Stimulated activated CD4-positive, alpha-beta T cell treated with anti-CD3 and anti-CD28 coated beads, Interleukin-15, amount 100 ng/mL, for 1 hour (primary cell): ENCODE measurements at regions not wholly inside any gene's neighbourhood (a gene's known extent, or its start where the extent isn't known, plus 50 kb on each side); places are given as distances from the start of the nearest gene placed in this dataset.

Experiments used
- DNase-seq, 2 donors: peaks; one replicate each; pipeline ENCODE4 v3.0.0-alpha.2; 2020; ENCODE audit warnings: low read depth in 1 of 2, low spot score in 1 of 2

DNA sequence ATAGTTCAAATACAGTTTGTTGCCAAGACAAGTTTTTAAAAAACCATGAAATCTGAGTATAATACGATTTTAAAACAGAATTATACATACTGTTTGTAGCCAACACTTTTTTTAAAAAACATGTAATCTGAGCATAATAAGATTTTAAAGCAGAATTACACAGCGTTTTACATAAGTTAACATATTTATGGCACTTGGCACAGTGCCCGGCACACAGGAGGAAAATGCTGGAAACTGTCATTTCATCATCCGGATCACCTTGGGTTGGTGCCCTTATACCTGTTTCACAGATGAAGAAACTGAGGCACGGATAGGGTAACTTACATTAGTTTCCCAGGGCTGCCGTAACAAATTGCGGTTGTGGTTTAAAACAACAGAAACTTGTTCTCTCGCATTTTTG lies 193.0 kb downstream of the BMP7 start:
- no peak for DNase-seq

GRCh38 chr20:57074386-57074785 lies 192.1 kb downstream of the BMP7 start:
- no peak for DNase-seq

DNA sequence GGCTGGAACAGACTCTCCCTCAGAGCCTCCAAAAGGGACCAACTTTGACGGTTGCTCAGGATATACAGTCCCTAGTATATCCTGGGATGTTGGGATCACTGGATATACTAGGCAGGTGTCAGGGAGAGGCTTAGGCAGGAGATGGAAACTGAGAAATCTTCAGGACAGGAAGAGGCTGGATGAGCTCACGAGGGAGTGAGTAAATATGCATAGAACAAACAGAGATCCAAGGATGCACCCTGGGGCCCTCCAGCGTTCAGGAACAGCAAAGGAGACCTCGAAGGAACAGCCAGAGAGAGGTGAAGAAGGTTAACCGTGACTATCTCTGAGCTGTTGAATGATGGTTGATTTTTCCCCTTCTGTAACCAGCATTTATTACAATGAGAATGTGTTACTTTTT lies 191.3 kb downstream of the BMP7 start:
- no peak for DNase-seq

DNA sequence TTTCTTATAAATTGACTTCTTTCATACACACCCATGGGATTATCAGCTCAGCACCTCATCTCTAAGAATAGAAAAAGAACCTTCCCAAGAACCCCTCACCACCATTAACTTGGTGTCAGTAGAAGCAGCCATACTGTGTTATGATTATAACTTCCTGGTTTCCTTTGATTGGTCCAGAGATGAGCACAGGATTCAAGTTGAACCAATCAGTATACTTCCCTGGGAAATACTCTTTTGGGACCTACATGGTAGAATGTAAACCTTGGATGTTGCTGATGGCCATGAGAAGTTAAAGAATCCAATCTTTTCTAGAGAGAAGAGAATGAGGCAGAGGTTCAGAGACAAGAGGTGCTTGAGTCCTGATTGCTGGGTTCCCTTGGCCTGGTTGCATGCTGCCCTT lies 190.8 kb downstream of the BMP7 start:
- no peak for DNase-seq

DNA sequence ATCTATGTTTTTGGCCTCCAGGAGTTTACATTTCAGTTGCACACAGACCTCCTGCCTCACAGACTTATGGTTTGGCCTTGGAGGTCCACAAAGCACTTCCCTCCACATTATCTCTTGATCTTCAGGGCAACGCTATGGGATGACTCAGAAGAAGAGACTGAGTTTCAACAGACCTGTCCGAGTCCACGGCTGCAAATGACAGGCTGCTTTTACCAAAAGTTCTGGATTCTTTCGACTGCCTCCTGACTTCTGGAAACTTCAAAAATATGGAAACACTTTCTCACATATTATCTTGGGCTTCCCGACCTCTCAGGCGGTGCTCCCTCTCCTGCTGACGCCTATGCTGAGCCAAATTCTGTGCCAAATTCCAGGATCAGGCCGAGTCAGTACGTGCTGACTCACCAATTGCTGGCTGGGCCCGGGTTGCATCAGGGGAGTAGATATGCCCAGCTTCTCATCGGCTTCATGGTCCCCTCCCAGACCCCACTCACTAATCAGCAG lies 190.2 kb downstream of the BMP7 start:
- DNase-seq: no peak

DNA sequence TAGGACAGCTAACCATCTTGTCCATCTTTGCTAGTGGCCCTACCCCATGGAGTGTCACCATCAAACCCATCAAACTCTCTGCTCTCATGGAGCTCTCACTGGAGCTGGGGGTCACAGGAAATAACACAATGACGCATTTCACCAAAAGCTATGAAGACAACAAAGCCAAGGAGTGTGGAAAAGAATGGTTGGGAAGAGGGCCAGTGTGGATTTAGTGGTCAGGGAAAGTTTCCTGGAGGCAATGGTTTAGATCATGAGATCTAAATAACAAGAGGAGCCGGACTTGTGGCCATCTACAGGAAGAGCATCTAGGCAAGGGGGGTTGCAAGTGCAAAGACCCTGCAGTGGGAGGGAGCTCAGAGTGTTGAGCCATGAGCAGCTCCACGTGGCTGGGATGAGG lies 189.5 kb downstream of the BMP7 start:
- DNase-seq: no peak

- no peak for DNase-seq
These were observed 188.3 kb downstream of the BMP7 start for GRCh38 chr20:57078116-57078515.

- DNase-seq: no peak
These were observed 187.1 kb downstream of the BMP7 start for GRCh38 chr20:57079031-57080005.

DNA sequence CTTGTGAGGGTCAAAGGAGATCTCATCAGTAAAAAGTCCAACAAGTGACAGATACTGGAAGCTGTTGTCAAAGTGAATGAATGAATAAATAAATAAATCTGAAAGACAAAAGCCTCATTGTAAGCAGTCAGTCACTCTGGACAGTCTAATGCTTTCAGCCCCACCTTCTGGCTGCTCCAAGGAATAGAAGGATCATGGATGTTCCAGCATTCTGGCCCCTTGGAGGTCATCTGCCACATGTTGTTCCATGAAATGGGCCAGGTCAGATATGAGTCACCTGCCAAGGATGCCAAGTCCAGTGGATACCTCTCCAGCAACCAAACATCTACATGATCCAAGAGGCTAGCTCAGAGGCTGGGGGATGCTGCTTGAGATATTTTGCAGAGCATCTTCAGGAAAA lies 185.6 kb downstream of the BMP7 start:
- no peak for DNase-seq

DNA sequence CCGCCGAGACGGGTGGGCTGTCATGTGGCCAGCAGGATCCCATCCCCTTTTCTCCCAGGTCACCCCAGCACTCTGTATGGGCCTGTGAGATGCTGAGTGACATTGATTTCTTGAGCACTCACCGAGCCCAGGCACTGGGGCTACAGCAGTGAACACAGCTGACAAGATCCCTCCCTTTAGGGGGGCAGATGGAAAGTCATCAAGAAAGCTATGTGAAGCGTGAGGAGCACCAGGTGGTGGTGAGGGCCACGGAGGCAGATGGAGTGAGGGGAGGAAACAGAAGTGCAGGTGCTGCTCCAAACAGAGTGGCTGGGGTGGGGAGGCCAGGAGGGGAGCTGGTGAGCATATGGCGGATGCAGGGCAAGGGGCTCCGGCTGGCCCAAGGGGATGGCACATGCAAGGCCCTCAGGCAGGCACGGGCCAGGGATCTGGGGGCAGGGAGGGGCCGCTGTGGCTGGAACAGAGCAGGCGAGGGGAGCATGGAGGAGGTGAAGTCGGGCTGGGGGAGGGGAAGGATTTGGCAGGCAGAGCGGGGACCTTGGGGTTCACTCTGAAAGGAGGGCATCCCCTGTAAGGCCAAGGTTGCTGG lies 184.0 kb downstream of the BMP7 start:
- DNase-seq: no peak

DNA sequence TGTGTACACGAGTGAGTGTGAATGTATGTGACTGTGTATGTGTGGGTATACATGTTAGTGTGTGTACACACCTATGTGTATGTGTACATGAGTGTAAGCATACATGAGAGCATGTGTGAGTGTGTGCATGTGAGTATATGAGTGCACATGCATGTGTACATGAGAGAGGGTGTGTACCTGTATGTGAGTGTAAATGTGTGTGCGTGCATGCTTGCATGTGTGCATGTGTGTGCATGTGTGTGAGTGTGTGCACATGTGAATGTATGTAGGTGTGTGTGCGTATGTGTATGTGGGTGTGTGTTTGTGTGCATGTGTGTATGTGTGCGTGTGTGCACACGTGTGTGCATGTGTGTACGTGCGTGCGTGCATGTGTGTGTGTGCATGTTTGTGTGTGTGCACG lies 183.4 kb downstream of the BMP7 start:
- DNase-seq: no peak

GRCh38 chr20:57086066-57086465 lies 180.4 kb downstream of the BMP7 start:
- DNase-seq: no peak

GRCh38 chr20:57087102-57087501 lies 179.3 kb downstream of the BMP7 start:
- no peak for DNase-seq

DNA sequence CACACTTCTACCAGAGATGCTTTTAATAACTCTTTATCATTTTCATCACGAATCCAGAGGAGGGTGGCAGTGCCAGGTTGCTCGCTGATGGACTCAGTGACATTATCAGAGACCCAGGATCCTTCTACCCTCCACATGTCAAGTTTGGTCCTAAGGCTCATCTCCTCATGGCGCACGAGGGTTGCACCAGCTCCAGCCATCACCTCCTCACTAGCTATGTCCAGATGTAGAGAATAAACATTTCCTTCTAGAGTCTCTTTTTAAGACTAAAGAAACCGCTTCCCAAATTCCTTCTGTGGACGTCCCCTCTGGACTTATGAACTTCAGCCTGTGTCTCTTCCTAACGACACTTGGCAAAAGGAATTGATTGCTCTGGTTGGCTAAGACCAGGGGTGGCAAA lies 178.7 kb downstream of the BMP7 start:
- no peak for DNase-seq

DNA sequence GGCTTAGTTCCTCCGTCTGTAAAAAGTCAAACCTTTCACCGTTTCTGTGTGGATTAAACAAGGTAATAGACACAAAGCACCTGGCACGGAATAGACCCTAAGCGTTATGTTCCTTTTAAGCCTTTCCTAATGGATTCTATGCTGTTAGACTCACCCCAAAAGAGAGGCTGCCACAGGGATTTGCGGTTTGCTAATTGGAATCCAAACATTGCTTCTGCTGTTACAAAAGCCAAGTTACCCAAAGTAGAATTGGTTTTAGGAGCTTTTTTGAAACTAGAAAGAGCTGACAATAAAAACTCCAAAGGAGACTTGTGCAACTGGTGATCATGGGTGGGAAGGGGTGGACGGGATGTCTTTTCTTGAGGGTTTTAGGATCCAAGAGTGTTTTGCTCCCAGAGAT lies 178.0 kb downstream of the BMP7 start:
- DNase-seq: no peak

DNA sequence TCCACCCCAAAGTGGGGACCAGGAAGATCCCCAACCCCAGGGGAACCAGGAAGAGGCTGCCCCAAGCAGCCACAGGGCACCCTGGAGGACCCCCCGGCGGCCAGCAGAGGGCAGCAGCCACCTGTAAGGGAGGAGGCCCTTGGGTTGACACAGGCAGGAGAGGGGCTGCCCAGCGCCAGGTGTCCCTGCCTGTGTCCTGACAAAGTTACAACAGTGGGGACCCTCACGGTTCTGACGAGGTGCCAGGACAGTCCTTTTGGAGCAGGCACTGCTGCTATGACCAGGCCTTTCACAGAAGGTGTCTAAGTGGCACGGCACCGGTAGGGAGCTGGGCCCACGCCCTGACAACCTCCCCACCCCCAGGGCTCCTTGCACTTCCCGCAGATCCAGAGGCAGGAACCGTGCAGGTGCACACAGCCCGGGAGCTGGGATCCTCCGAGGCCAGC lies 176.7 kb downstream of the BMP7 start:
- DNase-seq: peak in 1 of 2 donors; percentile 45

DNA sequence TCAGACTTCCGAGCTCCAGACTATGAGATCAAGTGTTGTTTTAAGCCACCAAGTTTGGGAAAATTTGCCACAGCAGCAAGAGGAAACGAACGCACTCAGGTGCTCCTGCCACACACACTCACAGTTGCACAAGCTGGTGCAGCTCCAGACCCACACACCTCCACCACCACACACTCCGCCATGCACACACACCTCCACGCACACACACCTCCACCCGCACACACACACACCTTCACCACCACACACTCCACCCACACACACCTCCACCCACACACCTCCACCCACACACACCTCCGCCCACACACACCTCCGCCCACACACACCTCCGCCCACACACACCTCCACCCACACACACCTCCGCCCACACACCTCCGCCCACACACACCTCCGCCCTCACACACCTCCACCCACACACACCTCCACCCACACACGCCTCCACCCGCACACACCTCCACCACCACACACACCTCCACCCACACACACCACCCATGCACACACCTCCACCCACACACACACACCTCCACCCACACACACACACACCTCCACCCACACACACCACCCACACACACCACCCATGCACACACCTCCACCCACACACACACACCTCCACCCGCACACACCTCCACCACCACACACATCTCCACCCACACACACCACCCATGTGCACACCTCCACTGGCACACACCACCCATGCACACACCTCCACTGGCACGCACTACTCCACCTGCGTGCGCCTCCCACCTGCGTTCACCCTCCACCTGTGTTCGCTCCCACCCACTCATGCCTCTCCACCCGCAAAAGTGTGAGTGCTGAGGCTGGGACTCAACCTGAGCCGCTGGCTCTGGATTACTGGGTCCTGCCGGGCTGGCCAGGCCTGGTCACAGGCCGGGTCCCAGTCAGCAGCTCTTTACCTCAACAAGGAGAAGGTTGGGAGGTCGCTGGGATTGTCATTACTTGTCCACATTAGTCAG lies 175.6 kb downstream of the BMP7 start:
- no peak for DNase-seq

DNA sequence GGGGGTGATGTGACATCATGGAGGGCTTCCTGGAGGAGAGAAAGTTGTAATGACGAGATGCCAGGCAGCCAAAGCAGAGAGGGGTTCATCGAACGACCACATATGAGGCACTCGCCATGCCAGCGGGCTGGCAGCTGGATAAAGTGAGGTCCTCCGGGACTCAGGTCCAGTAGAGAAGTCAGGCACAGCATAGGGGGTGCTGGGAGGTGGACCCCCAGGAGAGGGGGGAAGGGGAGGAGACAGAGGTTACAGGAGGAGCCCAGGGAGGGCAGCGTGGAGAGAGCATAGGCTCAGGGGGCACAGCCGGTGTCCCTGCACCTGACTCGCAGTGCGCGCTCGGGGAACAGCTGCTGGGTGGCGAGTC lies 174.7 kb downstream of the BMP7 start:
- no peak for DNase-seq

- DNase-seq: peak in 1 of 2 donors; percentile 35
These were observed 174.1 kb downstream of the BMP7 start for GRCh38 chr20:57092112-57092899.

DNA sequence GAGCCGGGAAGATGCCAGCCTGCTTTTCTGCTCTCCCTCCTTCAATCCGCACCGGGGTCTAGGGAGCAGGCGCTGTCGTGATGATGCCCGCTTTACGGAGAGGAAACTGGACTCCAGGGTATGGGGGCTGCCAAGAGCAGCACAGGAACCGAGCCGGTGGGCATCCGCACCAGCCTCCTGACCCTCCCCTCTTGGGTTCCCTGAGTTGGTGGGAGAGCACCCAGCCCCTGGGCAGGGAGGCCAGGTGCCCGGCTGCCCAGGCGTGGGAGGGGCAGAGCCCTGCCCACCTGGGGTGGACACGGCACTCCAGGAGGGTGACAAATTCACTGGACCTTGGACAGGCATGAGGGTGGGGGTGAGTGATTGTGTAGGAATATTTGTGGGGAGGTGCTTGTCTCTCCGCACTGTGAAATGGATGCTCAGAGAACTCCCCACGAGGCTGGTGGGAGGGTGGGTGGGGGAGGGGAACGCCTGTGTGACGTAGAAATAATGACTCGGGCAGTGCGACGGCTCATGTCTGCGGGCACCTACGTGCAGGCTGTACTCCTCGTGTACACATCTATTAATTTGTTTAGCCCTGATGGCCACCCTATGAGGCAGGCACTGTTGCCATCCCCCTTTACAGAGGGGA lies 173.4 kb downstream of the BMP7 start:
- no peak for DNase-seq
